Ishikawa (cell line): ENCODE measurements at regions not wholly inside any gene's neighbourhood (a gene's known extent, or its start where the extent isn't known, plus 50 kb on each side); places are given as distances from the start of the nearest gene placed in this dataset.

Experiments
- CEBPB ChIP-seq: IDR thresholded peaks from 2 replicates; pipeline ENCODE4 v1.6.1; 2012
- CREB1 ChIP-seq: IDR thresholded peaks from 2 replicates; pipeline ENCODE4 v1.6.1; 2012; ENCODE audit warnings: low read depth
- EGR1 ChIP-seq: IDR thresholded peaks from 2 replicates; pipeline ENCODE4 v1.6.1; 2012
- FOXM1 ChIP-seq: IDR thresholded peaks from 2 replicates; pipeline ENCODE4 v1.6.1; 2012; ENCODE audit warnings: low read depth, borderline replicate concordance
- MAX ChIP-seq: IDR thresholded peaks from 2 replicates; pipeline ENCODE4 v1.6.1; 2012
- NFIC ChIP-seq: IDR thresholded peaks from 2 replicates; pipeline ENCODE4 v1.6.1; 2012
- RAD21 ChIP-seq: IDR thresholded peaks from 2 replicates; pipeline ENCODE4 v1.6.1; 2012; ENCODE audit warnings: low read depth
- REST ChIP-seq: IDR thresholded peaks from 2 replicates; pipeline ENCODE4 v1.6.1; 2012; ENCODE audit warnings: low read depth, mild to moderate bottlenecking
- TCF12 ChIP-seq: IDR thresholded peaks from 2 replicates; pipeline ENCODE4 v1.6.1; 2012; ENCODE audit warnings: low read depth
- TEAD4 ChIP-seq: IDR thresholded peaks from 2 replicates; pipeline ENCODE4 v1.6.1; 2012
- YY1 ChIP-seq: IDR thresholded peaks from 2 replicates; pipeline ENCODE4 v1.6.1; 2012; ENCODE audit warnings: low read depth
- ZBTB7A ChIP-seq: IDR thresholded peaks from 2 replicates; pipeline ENCODE4 v1.6.1; 2012; ENCODE audit warnings: low read depth
- TF ChIP-seq, protein P1 (sequence below): IDR thresholded peaks from 2 replicates; pipeline ENCODE4 v1.6.1; 2012

- TF ChIP-seq REST: no peak
- TF ChIP-seq, protein P1, sequence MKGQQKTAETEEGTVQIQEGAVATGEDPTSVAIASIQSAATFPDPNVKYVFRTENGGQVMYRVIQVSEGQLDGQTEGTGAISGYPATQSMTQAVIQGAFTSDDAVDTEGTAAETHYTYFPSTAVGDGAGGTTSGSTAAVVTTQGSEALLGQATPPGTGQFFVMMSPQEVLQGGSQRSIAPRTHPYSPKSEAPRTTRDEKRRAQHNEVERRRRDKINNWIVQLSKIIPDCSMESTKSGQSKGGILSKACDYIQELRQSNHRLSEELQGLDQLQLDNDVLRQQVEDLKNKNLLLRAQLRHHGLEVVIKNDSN: no peak
- no peak; the same call in 1 of the 2 replicates for TF ChIP-seq RAD21
- no peak for TF ChIP-seq TCF12
- no peak for TF ChIP-seq EGR1
- TF ChIP-seq MAX: no peak
- TF ChIP-seq NFIC: no peak
- no peak for TF ChIP-seq CREB1
- TF ChIP-seq YY1: no peak
- no peak for TF ChIP-seq FOXM1
- TF ChIP-seq CEBPB: no peak
- TF ChIP-seq ZBTB7A: no peak
Measured at GRCh38 chr13:73131247-73131646, 72.4 kb downstream of the KLF5 start.

DNA sequence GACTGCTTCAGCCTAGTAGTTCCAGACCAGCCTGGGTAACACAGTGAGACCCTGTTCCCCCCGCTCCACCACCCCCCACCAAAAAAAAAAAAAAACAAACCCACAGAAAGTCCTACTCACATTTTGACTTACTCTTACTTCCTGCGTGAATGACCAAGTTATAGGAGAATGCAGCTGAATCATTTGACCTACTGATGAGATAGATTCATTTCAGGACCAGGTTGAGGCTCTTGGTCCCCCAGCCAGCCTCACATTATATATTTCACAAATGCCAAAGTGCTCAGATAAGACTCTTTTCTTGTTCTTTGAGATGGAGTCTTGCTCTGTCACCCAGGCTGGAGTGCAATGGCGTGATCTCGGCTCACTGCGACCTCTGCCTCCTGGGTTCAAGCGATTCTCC, 70.2 kb downstream of the KLF5 start:
- TF ChIP-seq FOXM1: no peak
- no peak for TF ChIP-seq REST
- no peak for TF ChIP-seq EGR1
- TF ChIP-seq NFIC: no peak
- TF ChIP-seq TEAD4: no peak
